ENCODE measurements at regions not wholly inside any gene's neighbourhood (a gene's known extent, or its start where the extent isn't known, plus 50 kb on each side); places are given as distances from the start of the nearest gene placed in this dataset.

GRCh38 chr1:242585616-242586359 is 61.3 kb upstream of the PLD5 start:
- no peak overlapping the region for H3K4me3 ChIP-seq
- TF ChIP-seq, protein P1, sequence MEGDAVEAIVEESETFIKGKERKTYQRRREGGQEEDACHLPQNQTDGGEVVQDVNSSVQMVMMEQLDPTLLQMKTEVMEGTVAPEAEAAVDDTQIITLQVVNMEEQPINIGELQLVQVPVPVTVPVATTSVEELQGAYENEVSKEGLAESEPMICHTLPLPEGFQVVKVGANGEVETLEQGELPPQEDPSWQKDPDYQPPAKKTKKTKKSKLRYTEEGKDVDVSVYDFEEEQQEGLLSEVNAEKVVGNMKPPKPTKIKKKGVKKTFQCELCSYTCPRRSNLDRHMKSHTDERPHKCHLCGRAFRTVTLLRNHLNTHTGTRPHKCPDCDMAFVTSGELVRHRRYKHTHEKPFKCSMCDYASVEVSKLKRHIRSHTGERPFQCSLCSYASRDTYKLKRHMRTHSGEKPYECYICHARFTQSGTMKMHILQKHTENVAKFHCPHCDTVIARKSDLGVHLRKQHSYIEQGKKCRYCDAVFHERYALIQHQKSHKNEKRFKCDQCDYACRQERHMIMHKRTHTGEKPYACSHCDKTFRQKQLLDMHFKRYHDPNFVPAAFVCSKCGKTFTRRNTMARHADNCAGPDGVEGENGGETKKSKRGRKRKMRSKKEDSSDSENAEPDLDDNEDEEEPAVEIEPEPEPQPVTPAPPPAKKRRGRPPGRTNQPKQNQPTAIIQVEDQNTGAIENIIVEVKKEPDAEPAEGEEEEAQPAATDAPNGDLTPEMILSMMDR (IDR thresholded peaks at IDR 0.05) = no peak
- H3K27ac ChIP-seq = no peak overlapping the region
- no peak for DNase-seq (ENCODE audit: low spot score)

DNA sequence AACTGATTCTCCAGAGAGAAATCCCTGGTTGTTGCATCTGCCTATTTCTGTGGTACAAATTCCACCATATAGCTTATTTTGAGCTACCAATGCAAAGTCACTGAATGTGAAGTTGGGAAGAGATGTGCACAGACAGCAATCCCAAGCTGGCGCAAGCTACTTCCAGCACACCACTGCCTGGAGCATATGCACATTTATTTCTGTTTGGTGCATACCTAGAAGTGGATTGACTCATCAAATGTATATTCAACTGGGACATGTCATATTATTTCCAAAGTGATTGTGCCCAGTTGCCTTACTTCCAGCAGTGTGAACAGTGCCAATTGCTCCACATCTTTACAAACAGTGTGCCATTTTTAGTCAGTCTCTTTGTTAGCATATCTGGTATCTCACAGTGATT is 58.2 kb upstream of the PLD5 start:
- H3K27ac ChIP-seq = no peak overlapping the region
- TF ChIP-seq, protein P1 (IDR thresholded peaks at IDR 0.05) = no peak
- H3K4me3 ChIP-seq = no peak overlapping the region
- DNase-seq (ENCODE audit: low spot score) = no peak

- TF ChIP-seq, protein P1 (IDR thresholded peaks at IDR 0.05) = no peak
- no peak overlapping the region for H3K27ac ChIP-seq
- no peak for DNase-seq (ENCODE audit: low spot score)
- no peak overlapping the region for H3K4me3 ChIP-seq
Measured at GRCh38 chr1:242579528-242580235, 55.2 kb upstream of the PLD5 start.

All from coronary artery (tissue), 2 donors.